ENCODE measurements at regions not wholly inside any gene's neighbourhood (a gene's known extent, or its start where the extent isn't known, plus 50 kb on each side); places are given as distances from the start of the nearest gene placed in this dataset.

DNA sequence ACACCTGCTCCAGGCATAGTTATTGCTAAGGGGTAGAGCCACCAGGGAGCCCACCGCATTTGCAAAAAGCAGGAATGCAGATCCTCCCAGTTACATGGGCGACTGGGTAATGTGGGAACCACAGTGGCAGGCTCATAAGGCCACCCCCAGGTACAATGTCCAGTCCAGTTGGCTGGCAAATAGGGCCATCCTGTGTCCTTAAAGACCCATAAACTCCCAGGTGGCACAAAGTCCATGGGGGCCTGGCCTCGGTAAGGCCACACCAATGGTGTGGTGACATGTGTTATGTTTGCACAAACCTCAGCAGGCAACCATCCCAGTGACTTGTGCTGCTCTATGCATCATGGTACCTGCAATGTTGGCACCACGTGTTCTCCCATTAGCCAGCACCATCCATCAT lies 283.6 kb upstream of the GYPC start (continued):
- TF ChIP-seq ZNF462 (CRISPR knock-in tag; IDR thresholded peaks at IDR 0.05), result no peak
- TF ChIP-seq JUNB (IDR thresholded peaks at IDR 0.05; ENCODE audit: unreplicated experiment), result no peak
- TF ChIP-seq, protein P1, sequence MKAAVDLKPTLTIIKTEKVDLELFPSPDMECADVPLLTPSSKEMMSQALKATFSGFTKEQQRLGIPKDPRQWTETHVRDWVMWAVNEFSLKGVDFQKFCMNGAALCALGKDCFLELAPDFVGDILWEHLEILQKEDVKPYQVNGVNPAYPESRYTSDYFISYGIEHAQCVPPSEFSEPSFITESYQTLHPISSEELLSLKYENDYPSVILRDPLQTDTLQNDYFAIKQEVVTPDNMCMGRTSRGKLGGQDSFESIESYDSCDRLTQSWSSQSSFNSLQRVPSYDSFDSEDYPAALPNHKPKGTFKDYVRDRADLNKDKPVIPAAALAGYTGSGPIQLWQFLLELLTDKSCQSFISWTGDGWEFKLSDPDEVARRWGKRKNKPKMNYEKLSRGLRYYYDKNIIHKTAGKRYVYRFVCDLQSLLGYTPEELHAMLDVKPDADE (IDR thresholded peaks at IDR 0.05), result no peak
- no peak for TF ChIP-seq STAT1 (IDR thresholded peaks at IDR 0.05; ENCODE audit: unreplicated experiment)
- TF ChIP-seq EZH2phosphoT487 (IDR thresholded peaks at IDR 0.05; ENCODE audit: unreplicated experiment), result no peak
- no peak for TF ChIP-seq ZNF331 (CRISPR knock-in tag; IDR thresholded peaks at IDR 0.05; ENCODE audit: low read depth)
- TF ChIP-seq, protein P2, sequence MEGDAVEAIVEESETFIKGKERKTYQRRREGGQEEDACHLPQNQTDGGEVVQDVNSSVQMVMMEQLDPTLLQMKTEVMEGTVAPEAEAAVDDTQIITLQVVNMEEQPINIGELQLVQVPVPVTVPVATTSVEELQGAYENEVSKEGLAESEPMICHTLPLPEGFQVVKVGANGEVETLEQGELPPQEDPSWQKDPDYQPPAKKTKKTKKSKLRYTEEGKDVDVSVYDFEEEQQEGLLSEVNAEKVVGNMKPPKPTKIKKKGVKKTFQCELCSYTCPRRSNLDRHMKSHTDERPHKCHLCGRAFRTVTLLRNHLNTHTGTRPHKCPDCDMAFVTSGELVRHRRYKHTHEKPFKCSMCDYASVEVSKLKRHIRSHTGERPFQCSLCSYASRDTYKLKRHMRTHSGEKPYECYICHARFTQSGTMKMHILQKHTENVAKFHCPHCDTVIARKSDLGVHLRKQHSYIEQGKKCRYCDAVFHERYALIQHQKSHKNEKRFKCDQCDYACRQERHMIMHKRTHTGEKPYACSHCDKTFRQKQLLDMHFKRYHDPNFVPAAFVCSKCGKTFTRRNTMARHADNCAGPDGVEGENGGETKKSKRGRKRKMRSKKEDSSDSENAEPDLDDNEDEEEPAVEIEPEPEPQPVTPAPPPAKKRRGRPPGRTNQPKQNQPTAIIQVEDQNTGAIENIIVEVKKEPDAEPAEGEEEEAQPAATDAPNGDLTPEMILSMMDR (conservative IDR thresholded peaks at IDR 0.05; ENCODE audit: low read depth in 2 of 2), result no peak

GRCh38 chr2:126378176-126378575 lies 277.8 kb upstream of the GYPC start:
- Histone ChIP-seq H3K27ac (ENCODE audit: low read depth) (no peak overlapping the region), H3K4me1 (ENCODE audit: insufficient read depth) (no peaks in the 10 kb centered on the region), H3K36me3 (ENCODE audit: insufficient read depth) (no peaks in the 10 kb centered on the region), H3K79me2 (replicated peaks; ENCODE audit: insufficient read depth) (no peaks in the 10 kb centered on the region), H3K9me2 (ENCODE audit: insufficient read depth) (no peaks in the 10 kb centered on the region), H3K4me3 (no peak overlapping the region), H4K20me1 (replicated peaks; ENCODE audit: insufficient read depth) (no peaks in the 10 kb centered on the region), H3F3A (replicated peaks; ENCODE audit: low read depth) (no peaks in the 10 kb centered on the region), H3K27me3 (ENCODE audit: insufficient read depth) (no peaks in the 10 kb centered on the region), H3K4me2 (no peak overlapping the region), H2AFZ (no peak overlapping the region)
- Mint-ChIP-seq H3K9me3 (no peaks in the 10 kb centered on the region; the same call in 2 of the 3 replicates), H3K27ac (no peak overlapping the region), H3K4me1 (peaks cover 8% of the 10 kb centered on the region), H3K36me3 (ENCODE audit: low read depth) (no peaks in the 10 kb centered on the region), H3K27me3 (ENCODE audit: insufficient read depth, low read depth, poor library complexity) (peaks cover 3% of the 10 kb centered on the region), H3K4me3 (no peak overlapping the region)
- DNase-seq (ENCODE audit: low spot score) (no peak), ATAC-seq (no peak)
- no peak for TF ChIP-seq CREB1 (CRISPR knock-in tag; IDR thresholded peaks at IDR 0.05; ENCODE audit: low read depth)
- TF ChIP-seq NANOG (IDR thresholded peaks at IDR 0.05; ENCODE audit: borderline replicate concordance), result no peak
- TF ChIP-seq ZNF114 (CRISPR knock-in tag; IDR thresholded peaks at IDR 0.05), result no peak
- TF ChIP-seq POLR2AphosphoS5 (IDR thresholded peaks at IDR 0.05; ENCODE audit: low read depth), result no peak
- no peak for TF ChIP-seq ZNF331 (CRISPR knock-in tag; IDR thresholded peaks at IDR 0.05; ENCODE audit: low read depth)
- TF ChIP-seq JUNB (IDR thresholded peaks at IDR 0.05; ENCODE audit: unreplicated experiment), result no peak
- TF ChIP-seq, protein P3, sequence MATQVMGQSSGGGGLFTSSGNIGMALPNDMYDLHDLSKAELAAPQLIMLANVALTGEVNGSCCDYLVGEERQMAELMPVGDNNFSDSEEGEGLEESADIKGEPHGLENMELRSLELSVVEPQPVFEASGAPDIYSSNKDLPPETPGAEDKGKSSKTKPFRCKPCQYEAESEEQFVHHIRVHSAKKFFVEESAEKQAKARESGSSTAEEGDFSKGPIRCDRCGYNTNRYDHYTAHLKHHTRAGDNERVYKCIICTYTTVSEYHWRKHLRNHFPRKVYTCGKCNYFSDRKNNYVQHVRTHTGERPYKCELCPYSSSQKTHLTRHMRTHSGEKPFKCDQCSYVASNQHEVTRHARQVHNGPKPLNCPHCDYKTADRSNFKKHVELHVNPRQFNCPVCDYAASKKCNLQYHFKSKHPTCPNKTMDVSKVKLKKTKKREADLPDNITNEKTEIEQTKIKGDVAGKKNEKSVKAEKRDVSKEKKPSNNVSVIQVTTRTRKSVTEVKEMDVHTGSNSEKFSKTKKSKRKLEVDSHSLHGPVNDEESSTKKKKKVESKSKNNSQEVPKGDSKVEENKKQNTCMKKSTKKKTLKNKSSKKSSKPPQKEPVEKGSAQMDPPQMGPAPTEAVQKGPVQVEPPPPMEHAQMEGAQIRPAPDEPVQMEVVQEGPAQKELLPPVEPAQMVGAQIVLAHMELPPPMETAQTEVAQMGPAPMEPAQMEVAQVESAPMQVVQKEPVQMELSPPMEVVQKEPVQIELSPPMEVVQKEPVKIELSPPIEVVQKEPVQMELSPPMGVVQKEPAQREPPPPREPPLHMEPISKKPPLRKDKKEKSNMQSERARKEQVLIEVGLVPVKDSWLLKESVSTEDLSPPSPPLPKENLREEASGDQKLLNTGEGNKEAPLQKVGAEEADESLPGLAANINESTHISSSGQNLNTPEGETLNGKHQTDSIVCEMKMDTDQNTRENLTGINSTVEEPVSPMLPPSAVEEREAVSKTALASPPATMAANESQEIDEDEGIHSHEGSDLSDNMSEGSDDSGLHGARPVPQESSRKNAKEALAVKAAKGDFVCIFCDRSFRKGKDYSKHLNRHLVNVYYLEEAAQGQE (IDR thresholded peaks at IDR 0.05; ENCODE audit: unreplicated experiment), result no peak
